HG02938 (cell line): ENCODE measurements at regions not wholly inside any gene's neighbourhood (a gene's known extent, or its start where the extent isn't known, plus 50 kb on each side); places are given as distances from the start of the nearest gene placed in this dataset.

ENCODE experiments used
- ATAC-seq: cut with Tn5 transposase; IDR thresholded peaks from one replicate; pipeline ENCODE4 v1.9.1; 2021; ENCODE audit warnings: mild to moderate bottlenecking, moderate library complexity; ENCODE audit not compliant: unreplicated experiment

DNA sequence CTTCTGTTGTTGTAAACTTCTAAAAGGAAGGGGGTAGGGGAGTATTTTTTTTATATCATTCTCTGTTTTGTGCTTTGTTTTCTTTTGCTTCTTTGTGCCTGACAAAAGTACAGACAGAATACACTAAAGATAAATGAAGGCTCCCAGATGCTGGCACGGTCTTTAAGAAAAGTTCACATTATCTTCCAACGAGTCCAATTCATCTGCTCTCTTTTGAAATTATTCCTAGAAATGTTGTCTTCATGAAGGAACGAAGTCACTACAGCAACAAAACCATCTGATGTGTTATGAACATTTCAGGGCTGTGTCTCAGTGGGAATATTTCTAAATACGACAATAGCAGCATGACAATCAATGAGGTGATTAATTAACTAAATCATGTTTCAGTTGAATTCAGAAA lies 813.8 kb upstream of the HTR2C start:
- ATAC-seq: no peak

DNA sequence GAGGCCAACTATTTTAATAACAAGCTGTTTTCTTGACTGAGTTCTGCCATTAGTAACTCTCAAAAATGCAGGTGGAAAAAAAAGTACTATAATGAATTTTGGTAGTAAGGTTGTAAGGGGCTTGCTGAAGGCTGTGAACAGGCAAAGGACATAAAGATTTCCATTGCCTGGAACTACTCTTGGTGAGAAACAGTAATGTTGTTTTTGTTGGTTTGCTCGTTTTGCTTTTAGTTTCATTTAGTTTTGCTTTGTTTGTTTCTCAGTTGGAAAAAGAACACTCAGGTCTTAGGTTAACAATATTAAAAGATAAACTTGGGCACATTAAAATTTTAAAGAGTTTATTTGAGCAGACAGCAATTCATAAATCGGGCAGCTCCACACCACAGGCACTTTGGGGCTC lies 824.5 kb upstream of the HTR2C start:
- ATAC-seq: no peak

- ATAC-seq: peak; percentile 61
Observed at GRCh38 chrX:113747274-113747973, 836.5 kb upstream of the HTR2C start.

GRCh38 chrX:113743069-113743468 lies 840.8 kb upstream of the HTR2C start:
- ATAC-seq: peak; percentile 58

- no peak for ATAC-seq
Observed at GRCh38 chrX:113741744-113742143, 842.1 kb upstream of the HTR2C start.

DNA sequence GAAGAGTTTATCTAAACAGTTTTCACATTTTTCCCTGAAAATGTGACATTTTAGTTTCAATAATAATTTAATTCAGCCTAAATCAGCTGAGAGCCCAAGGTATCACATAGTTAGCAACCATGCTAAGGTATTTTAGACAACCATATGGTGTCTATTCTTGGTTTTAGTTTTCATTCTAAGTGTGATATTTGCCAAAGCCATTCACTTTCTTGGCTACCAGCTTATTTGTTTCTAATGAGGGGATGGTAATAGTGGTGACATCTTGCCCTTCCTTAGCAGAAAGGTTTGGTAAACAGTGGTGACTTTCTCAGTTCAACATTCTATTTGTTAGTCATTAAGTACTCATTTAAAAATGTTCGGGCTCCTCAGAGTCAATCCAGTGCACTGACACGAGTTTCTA lies 854.9 kb upstream of the HTR2C start:
- no peak for ATAC-seq

DNA sequence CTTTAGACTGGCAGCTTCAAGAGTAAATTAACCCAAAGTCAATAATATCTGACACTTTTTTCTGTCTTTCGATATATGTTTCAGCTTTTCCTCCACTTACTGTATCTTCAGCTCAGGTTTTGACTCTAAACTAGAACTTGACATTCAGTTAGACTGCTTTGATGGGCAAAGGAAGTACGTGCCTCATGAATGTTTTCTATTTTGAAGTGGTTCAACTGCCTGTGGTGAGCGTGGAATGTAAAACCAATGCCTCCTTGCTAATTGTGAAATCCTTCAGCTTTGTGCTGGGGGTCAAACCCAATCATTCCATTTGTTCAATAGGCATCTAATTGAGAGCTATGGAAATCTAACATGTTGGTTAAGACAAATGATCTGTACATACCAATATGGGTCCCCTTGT lies 857.0 kb upstream of the HTR2C start:
- no peak for ATAC-seq

GRCh38 chrX:113726466-113726865 lies 857.4 kb upstream of the HTR2C start:
- peak; percentile 65 for ATAC-seq

DNA sequence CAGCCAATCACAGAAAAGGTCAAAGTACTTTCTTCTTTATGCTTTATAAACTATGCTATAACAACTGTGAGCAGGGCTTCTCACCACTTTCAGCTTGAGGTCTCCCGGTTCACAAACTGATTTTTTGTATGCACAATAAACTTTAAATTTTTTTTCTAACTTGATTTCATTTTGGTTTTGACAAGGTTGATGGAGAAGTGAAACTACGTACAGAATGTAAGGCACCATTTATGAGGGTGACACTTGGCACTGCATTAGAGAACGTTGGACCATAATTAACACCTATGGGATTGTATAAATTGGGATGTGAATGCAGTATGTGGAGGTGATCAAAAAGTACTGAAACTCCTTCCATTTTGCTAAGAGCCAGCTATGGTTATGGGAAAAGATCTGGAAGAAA lies 857.9 kb upstream of the HTR2C start:
- ATAC-seq: peak; percentile 55

- ATAC-seq: no peak
Observed at GRCh38 chrX:113699939-113700338, 859.3 kb upstream of the AMOT start.

- no peak for ATAC-seq
Observed at GRCh38 chrX:113675278-113675677, 834.6 kb upstream of the AMOT start.

DNA sequence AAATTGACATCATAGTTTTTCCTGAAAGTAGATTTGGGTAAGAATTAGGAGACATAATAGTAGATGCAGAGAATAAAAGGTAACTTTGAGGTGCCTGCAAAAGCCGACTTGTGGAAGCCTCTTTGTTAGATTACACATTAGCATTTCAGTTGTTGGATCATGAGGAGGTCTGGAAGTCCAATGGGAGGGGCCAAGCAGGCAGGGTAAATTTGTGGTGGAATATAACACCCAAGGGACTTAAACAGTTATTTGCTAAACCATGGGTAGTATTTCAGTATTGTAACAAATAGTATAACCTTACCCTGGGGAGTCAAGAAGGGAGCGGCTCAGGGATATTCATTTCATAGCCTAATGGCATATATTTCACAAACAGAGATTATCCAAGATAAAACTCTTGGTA lies 810.7 kb upstream of the AMOT start:
- no peak for ATAC-seq

GRCh38 chrX:113644426-113644825 lies 803.8 kb upstream of the AMOT start:
- ATAC-seq: no peak

DNA sequence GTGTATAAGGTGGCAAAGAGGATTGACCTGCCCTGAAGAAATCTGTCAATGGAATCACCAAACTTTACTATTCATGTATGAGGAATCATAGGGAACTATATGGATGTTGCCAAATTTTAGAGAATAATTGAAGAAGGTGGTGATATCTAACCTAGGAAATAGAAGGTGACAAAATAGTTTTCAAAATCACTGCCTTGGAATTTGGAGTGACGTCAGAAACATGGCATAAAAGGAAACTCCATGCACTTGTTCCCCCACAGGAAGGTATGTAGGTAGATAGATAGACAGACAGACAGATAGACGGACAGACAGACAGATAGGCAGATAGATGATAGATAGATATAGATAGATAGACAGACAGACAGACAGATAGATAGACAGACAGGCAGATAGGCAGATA lies 793.9 kb upstream of the AMOT start:
- no peak for ATAC-seq

DNA sequence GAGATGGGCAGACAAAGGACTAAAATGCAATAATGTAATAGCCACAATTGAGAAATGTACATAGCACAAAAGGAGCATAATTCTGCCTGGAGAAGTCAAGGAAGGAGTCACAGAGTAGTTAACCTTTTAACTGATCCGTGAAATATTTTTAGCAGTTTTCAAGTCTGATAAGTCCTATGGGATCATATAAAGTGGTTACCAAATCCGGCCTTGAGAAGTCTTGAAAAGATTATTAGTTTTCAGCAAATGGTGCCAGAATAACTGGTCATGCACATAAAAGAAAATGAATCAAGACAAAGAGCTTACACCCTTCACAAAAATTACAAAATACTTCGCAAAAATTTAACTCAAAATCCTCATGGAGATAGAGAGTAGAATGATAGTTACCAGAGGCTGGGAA lies 788.7 kb upstream of the AMOT start:
- ATAC-seq: no peak

DNA sequence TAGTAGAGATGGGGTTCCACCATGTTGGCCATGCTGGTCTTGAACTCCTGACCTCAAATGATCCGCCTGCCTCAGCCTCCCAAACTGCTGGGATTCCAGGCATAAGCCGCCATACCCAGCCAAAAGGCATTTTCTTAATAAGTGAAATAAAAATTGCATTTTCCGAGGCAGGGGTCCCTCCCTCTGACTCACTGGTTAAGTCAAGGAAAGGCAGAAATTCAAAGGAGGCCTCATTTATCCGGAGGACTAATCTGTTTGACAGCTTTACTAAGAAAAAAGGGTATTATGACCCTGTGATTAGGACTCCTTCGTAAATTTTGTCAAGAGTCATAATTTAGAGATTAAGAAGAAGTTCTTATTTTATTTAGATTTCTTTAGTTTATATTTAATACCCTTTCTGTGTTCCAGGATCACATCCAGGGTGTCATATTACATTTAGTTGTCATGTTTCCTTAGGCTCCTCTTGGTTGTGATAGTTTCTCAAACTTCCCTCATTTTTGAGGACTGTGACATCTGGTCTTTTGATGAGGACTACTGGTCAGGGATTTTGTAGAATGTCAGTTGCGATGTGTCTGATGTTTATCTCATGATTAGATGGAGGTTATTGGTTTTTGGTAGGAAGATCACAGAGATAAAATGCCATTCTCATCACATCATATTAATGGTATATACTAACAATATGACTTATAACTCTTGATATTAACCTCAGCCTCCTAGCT lies 753.7 kb upstream of the AMOT start:
- ATAC-seq: no peak

GRCh38 chrX:113586281-113586898 lies 745.8 kb upstream of the AMOT start:
- no peak for ATAC-seq

DNA sequence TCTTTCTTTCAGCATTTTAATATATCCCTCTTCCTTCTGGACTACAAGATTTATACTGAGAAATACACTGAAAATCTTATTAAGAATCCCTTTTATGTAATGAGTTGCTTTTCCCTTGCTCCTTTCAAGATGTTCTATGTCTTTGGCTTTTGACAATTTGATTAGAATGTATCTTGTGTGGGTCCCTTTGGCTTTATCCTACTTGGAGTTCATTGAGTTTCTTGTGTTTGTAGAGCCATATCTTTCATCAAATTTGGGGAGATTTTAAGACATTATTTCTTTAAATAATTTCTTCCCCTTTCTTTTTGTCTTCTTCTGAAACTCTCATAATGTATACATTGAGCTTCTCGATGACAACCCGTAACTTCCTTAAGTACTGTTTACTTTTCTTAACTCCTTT lies 739.9 kb upstream of the AMOT start:
- no peak for ATAC-seq

DNA sequence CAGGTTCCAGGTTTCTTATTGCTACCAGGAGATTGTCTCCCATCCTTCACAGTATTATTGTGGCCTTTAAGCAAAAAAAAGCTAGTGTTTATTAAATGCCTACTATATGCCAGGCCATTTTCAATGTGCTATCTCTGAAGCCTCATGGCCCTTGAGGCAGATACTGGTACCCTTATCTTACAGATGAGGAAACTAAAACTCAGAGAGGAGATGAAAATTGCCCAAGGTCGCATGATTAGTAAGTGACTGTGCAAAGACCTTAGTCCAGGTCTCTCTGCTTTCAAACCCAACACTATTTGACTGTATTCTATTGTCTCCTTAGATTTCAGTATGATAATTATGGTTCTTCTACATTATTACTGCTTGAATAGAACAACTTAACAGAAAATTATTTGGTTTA lies 717.9 kb upstream of the AMOT start:
- no peak for ATAC-seq

DNA sequence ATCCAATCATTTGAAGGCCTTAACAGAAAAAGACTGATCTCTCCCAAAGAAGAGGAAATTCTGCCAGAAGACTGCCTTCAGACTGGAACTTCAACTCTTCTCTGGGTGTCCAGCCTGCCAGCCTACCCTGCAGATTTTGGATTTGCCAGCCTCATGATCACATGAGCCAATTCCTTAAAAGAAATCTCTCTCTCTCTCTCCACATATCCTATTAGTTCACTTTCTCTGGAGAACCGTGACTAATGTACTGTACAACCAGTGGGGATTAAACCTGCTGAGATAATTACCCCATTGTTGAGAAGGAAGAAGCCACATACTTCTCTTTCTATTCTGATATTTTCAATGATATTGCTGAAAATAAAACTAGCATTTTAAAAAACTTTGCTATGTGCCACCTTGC lies 711.3 kb upstream of the AMOT start:
- ATAC-seq: no peak

DNA sequence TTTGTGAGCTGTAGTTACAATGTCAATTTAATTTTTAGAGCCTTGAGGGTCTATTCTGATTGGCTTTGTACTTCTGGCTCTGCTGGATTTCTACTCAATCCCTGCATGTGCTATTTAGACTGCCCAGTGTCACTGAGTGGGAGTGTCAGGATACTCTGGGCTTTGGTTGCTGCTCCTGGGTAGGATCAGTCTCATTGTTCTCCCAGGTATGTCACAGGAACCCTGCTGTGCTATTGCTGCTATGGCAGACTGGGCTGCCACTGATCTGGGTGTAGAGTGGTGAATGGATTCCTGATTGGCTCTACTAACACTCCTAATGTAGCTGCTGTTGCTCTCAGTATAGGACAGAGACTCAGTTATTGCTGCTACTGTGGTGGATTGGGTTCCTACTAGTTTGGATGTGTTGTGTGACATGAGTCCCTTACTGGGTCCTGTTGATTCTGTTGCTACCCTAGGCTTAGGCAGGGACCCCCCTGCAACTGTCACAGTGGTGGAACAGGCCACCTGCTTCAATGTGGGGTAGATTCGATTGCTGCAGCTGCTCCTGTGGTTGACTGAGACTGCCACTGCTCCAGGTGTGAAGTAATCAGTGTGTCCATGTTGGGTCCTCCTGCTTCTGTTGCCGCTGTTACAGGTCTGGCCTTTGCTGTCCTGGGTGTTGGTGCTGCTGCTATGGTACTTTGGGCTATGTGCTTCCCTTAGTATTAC lies 707.8 kb upstream of the AMOT start:
- ATAC-seq: no peak

- no peak for ATAC-seq
Observed at GRCh38 chrX:113545040-113545439, 704.4 kb upstream of the AMOT start.
